ENCODE measurements at regions not wholly inside any gene's neighbourhood (a gene's known extent, or its start where the extent isn't known, plus 50 kb on each side); places are given as distances from the start of the nearest gene placed in this dataset.

- intact Hi-C loops (cut with DNase I) = no loop called here
Measured at GRCh38 chr6:147977851-147978465, 364.7 kb upstream of the SASH1 start.

GRCh38 chr6:147979966-147980365 is 362.7 kb upstream of the SASH1 start:
- no peaks in the 10 kb centered on the region for H3K36me3 ChIP-seq
- TF ChIP-seq CTCF (IDR thresholded peaks at IDR 0.05) = no peak
- no peaks in the 10 kb centered on the region for H3K9me3 ChIP-seq
- H3K27me3 ChIP-seq = no peaks in the 10 kb centered on the region
- peaks cover 0 to 3% of the 10 kb centered on the region in 2 donors for H3K4me1 ChIP-seq
- H3K27ac ChIP-seq = no peak overlapping the region
- no peak overlapping the region for H3K4me3 ChIP-seq
- DNase-seq (ENCODE audit: low spot score in 2 of 2) = no peak
- intact Hi-C loops (cut with DNase I) = no loop called here

More at GRCh38 chr6:147977851-147978465, 364.7 kb upstream of the SASH1 start:
- TF ChIP-seq CTCF (IDR thresholded peaks at IDR 0.05) = no peak
- H3K4me3 ChIP-seq = no peak overlapping the region
- H3K36me3 ChIP-seq = no peaks in the 10 kb centered on the region
- H3K4me1 ChIP-seq = no peaks in the 10 kb centered on the region
- no peaks in the 10 kb centered on the region for H3K9me3 ChIP-seq
- H3K27ac ChIP-seq = no peak overlapping the region
- no peaks in the 10 kb centered on the region for H3K27me3 ChIP-seq
- no peak for DNase-seq (ENCODE audit: low spot score in 2 of 2)

GRCh38 chr6:147983581-147984366 is 358.9 kb upstream of the SASH1 start:
- H3K36me3 ChIP-seq = no peaks in the 10 kb centered on the region
- no peaks in the 10 kb centered on the region for H3K27me3 ChIP-seq
- TF ChIP-seq CTCF (IDR thresholded peaks at IDR 0.05) = no peak
- no peaks in the 10 kb centered on the region for H3K9me3 ChIP-seq
- H3K4me1 ChIP-seq = peaks cover 0 to 3% of the 10 kb centered on the region in 2 donors
- intact Hi-C loops (cut with DNase I) = no loop called here
- DNase-seq (ENCODE audit: low spot score in 2 of 2) = no peak
- no peak overlapping the region for H3K27ac ChIP-seq
- H3K4me3 ChIP-seq = peak overlapping the region in 1 of 2 donors; percentile 2

GRCh38 chr6:147986846-147987245 is 355.8 kb upstream of the SASH1 start:
- no peaks in the 10 kb centered on the region for H3K9me3 ChIP-seq
- H3K36me3 ChIP-seq = no peaks in the 10 kb centered on the region
- no peak overlapping the region for H3K27ac ChIP-seq
- no peak overlapping the region for H3K4me3 ChIP-seq
- H3K4me1 ChIP-seq = peaks cover 0 to 3% of the 10 kb centered on the region in 2 donors
- intact Hi-C loops (cut with DNase I) = no loop called here
- DNase-seq (ENCODE audit: low spot score in 2 of 2) = no peak
- TF ChIP-seq CTCF (IDR thresholded peaks at IDR 0.05) = no peak
- no peaks in the 10 kb centered on the region for H3K27me3 ChIP-seq

- no peaks in the 10 kb centered on the region for H3K4me1 ChIP-seq
- intact Hi-C loops (cut with DNase I) = no loop called here
Measured at GRCh38 chr6:147990159-147990558, 352.5 kb upstream of the SASH1 start.

More at GRCh38 chr6:147990159-147990558, 352.5 kb upstream of the SASH1 start:
- no peak overlapping the region for H3K4me3 ChIP-seq
- no peak for DNase-seq (ENCODE audit: low spot score in 2 of 2)
- H3K9me3 ChIP-seq = no peaks in the 10 kb centered on the region
- TF ChIP-seq CTCF (IDR thresholded peaks at IDR 0.05) = no peak
- no peaks in the 10 kb centered on the region for H3K36me3 ChIP-seq
- H3K27ac ChIP-seq = no peak overlapping the region
- H3K27me3 ChIP-seq = no peaks in the 10 kb centered on the region

All from ascending aorta (tissue), 2 donors.